Endothelial cell (in vitro differentiated cells): ENCODE measurements at regions not wholly inside any gene's neighbourhood (a gene's known extent, or its start where the extent isn't known, plus 50 kb on each side); places are given as distances from the start of the nearest gene placed in this dataset.
"Not testable (repeated sequence)": the region's sequence is repeated elsewhere in the genome, so short reads cannot be mapped to it uniquely, and the experiment has no call there.

ENCODE experiments used
- DNase-seq: peaks from one replicate; pipeline ENCODE4 v3.0.0; 2021; ENCODE audit warnings: low spot score
- H3K27ac Mint-ChIP-seq: one replicate; pipeline ENCODE4 v1.8.0; 2021; ENCODE audit warnings: mixed read lengths, inconsistent platforms; ENCODE audit not compliant: unreplicated experiment
- H3K27me3 Mint-ChIP-seq: one replicate; pipeline ENCODE4 v1.8.0; 2021; ENCODE audit warnings: mild to moderate bottlenecking, moderate library complexity, mixed read lengths, inconsistent platforms; ENCODE audit not compliant: unreplicated experiment
- H3K36me3 Mint-ChIP-seq: one replicate; pipeline ENCODE4 v1.8.0; 2021; ENCODE audit warnings: mild to moderate bottlenecking, low read depth, mixed read lengths, inconsistent platforms; ENCODE audit not compliant: unreplicated experiment
- H3K4me1 Mint-ChIP-seq: one replicate; pipeline ENCODE4 v1.8.0; 2021; ENCODE audit warnings: mild to moderate bottlenecking, mixed read lengths, inconsistent platforms; ENCODE audit not compliant: unreplicated experiment
- H3K4me3 Mint-ChIP-seq: one replicate; pipeline ENCODE4 v1.8.0; 2021; ENCODE audit warnings: mild to moderate bottlenecking, mixed read lengths, inconsistent platforms; ENCODE audit not compliant: unreplicated experiment
- H3K9me3 Mint-ChIP-seq: one replicate; pipeline ENCODE4 v1.8.0; 2021; ENCODE audit warnings: mixed read lengths, inconsistent platforms; ENCODE audit not compliant: unreplicated experiment
- TF ChIP-seq, protein P1 (sequence below): fragments of 200-600 bp; sonication (generic); IDR thresholded peaks from one replicate; pipeline ENCODE4 v1.5.0; 2021; ENCODE audit warnings: antibody characterized with exemption; ENCODE audit not compliant: unreplicated experiment

DNA sequence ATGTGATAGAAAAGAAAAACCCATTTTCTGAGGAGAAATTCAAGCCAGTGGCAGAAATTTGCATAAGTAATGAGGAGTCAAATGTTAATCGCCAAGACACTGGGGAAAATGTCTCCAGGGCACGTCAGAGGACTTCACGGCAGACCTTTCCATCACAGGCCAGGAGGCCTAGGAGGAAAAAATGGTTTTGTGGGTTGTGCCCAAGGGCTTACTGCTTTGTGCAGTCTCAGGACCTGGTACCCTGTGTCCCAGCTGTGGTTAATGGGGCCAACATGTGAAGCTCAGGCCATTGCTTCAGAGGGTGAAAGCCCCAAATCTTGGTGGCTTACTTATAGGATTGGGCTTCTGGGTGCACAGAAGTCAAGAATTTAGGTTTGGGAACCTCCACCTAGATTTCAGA is 54.8 kb upstream of the ADAMTS2 start:
- H3K9me3 Mint-ChIP-seq, result peaks cover 24% of the 10 kb centered on the region
- no peak for DNase-seq
- H3K36me3 Mint-ChIP-seq, result peaks cover 25% of the 10 kb centered on the region
- TF ChIP-seq, protein P1, sequence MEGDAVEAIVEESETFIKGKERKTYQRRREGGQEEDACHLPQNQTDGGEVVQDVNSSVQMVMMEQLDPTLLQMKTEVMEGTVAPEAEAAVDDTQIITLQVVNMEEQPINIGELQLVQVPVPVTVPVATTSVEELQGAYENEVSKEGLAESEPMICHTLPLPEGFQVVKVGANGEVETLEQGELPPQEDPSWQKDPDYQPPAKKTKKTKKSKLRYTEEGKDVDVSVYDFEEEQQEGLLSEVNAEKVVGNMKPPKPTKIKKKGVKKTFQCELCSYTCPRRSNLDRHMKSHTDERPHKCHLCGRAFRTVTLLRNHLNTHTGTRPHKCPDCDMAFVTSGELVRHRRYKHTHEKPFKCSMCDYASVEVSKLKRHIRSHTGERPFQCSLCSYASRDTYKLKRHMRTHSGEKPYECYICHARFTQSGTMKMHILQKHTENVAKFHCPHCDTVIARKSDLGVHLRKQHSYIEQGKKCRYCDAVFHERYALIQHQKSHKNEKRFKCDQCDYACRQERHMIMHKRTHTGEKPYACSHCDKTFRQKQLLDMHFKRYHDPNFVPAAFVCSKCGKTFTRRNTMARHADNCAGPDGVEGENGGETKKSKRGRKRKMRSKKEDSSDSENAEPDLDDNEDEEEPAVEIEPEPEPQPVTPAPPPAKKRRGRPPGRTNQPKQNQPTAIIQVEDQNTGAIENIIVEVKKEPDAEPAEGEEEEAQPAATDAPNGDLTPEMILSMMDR, result no peak
- no peak overlapping the region for H3K4me3 Mint-ChIP-seq
- no peaks in the 10 kb centered on the region for H3K4me1 Mint-ChIP-seq
- no peak overlapping the region for H3K27ac Mint-ChIP-seq
- H3K27me3 Mint-ChIP-seq, result no peaks in the 10 kb centered on the region

DNA sequence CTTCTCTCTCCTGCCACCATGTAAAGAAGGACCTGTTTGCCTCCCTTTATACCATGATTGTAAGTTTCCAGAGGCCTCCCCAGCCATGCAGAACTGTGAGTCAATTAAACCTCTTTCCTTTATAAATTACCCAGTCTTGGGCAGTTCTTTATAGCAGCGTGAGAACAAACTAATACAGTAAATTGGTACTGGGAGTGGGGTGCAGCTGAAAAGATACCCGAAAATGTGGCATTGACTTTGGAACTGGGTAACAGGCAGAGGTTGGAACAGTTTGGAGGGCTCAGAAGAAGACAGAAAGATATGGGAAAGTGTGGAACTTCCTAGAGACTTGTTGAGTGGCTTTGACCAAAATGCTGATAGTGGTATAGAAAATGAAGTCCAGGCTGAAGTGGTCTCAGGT is 54.1 kb upstream of the ADAMTS2 start:
- H3K4me3 Mint-ChIP-seq, H3K4me1 Mint-ChIP-seq, H3K27ac Mint-ChIP-seq, DNase-seq, H3K27me3 Mint-ChIP-seq: not testable (repeated sequence)
- peaks cover 25% of the 10 kb centered on the region for H3K36me3 Mint-ChIP-seq
- peaks cover 24% of the 10 kb centered on the region for H3K9me3 Mint-ChIP-seq

DNA sequence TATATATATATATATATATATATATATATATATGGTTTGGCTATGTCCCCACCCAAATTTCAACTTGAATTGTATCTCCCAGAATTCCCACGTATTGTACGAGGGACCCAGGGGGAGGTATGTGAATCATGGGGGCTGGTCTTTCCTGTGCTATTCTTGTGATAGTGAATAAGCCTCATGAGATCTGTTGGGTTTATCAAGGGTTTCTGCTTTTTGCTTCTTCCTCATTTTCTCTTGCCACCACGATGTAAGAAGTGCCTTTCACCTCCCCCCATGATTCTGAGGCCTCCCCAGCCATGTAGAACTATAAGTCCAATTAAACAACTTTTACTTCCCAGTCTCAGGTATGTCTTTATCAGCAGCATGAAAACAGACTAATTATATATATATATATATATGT is 52.3 kb upstream of the ADAMTS2 start:
- TF ChIP-seq, protein P1, result no peak
- Mint-ChIP-seq H3K9me3 (peaks cover 23% of the 10 kb centered on the region), H3K27me3 (no peaks in the 10 kb centered on the region), H3K4me3 (no peak overlapping the region), H3K27ac (no peak overlapping the region), H3K4me1 (no peaks in the 10 kb centered on the region), H3K36me3 (peaks cover 17% of the 10 kb centered on the region)
- no peak for DNase-seq
